HAP-1 (cell line): ENCODE measurements at regions not wholly inside any gene's neighbourhood (a gene's known extent, or its start where the extent isn't known, plus 50 kb on each side); places are given as distances from the start of the nearest gene placed in this dataset.

ENCODE experiments used
- DNase-seq, 2 experiments: peaks; one replicate each; pipeline ENCODE4 v3.0.0-alpha.2; 2016 to 2020; ENCODE audit warnings: low spot score in 2 of 2
- H3K27me3 ChIP-seq: fragments of 250-450 bp; sonication (Bioruptor Pico); 2 replicates; pipeline ENCODE4 v1.5.1; 2020; ENCODE audit warnings: low read depth, mild to moderate bottlenecking, moderate library complexity
- H3K36me3 ChIP-seq: fragments of 250-450 bp; sonication (Bioruptor Pico); replicated peaks from 2 replicates; pipeline ENCODE4 v1.5.1; 2020; ENCODE audit warnings: mild to moderate bottlenecking
- H3K4me1 ChIP-seq: fragments of 250-450 bp; sonication (Bioruptor Pico); 2 replicates; pipeline ENCODE4 v1.5.1; 2020; ENCODE audit warnings: mild to moderate bottlenecking
- H3K4me3 ChIP-seq: fragments of 250-450 bp; sonication (Bioruptor Pico); 2 replicates; pipeline ENCODE4 v1.5.1; 2020; ENCODE audit warnings: mild to moderate bottlenecking, moderate library complexity
- H3K9me3 ChIP-seq: fragments of 250-450 bp; sonication (Bioruptor Pico); 2 replicates; pipeline ENCODE4 v1.5.1; 2020; ENCODE audit warnings: mild to moderate bottlenecking, moderate library complexity
- in situ Hi-C: fragments of 300-500 bp; cut with MboI; formaldehyde crosslinking; loops from 3 replicates; pipeline ENCODE4 v1.14.3; 2020; ENCODE audit warnings: low sequenced_read_pairs, inconsistent platforms, mixed read lengths

DNA sequence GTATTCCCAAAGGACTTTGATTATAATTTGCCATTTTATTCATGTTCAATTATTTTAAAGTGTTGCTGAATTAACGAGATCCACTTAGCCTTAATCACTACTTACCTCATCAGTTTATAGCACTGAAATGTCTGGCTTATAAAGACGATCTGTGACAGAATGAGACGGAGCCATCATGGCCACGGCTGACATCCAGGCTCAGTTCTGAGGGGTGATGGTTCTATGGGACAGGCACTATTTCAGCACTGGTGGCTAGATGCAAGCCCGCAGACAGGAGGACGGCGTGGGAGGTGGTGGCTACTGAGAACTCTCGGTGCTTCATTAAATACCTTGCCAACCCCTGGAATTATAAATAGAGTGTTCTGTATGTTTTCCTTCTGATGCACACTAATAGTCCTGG lies 1084.2 kb upstream of the TENM3 start:
- DNase-seq: no peak

DNA sequence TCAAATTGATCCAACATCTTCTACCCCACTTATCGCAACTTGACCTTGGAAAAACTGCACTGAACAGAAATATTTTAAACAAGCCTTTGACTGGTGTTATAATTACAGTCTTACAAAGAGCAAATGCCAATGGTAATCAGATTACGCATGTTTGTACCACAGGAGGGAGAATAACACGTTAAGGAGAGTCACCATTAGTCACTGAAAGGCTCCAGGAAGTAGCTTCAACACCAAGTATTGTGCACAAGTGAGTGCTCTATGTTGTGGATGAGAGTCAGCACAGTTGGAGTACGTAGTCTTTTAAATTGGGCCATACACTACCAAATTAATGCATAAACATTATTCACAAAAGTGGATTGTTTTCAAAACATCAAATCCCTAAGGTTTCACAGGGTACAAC lies 1081.5 kb upstream of the TENM3 start:
- DNase-seq: no peak
- no peaks in the 10 kb centered on the region for H3K27me3 ChIP-seq
- H3K9me3 ChIP-seq: no peaks in the 10 kb centered on the region
- in situ Hi-C loops: no loop called here
- H3K4me1 ChIP-seq: peaks cover 8% of the 10 kb centered on the region
- no peak overlapping the region for H3K4me3 ChIP-seq
- H3K36me3 ChIP-seq: no peaks in the 10 kb centered on the region

More for the DNA sequence above, 1084.2 kb upstream of the TENM3 start:
- Histone ChIP-seq H3K4me1 (no peaks in the 10 kb centered on the region), H3K36me3 (no peaks in the 10 kb centered on the region), H3K9me3 (no peaks in the 10 kb centered on the region), H3K27me3 (no peaks in the 10 kb centered on the region), H3K4me3 (no peak overlapping the region)
- in situ Hi-C loops: no loop called here

DNA sequence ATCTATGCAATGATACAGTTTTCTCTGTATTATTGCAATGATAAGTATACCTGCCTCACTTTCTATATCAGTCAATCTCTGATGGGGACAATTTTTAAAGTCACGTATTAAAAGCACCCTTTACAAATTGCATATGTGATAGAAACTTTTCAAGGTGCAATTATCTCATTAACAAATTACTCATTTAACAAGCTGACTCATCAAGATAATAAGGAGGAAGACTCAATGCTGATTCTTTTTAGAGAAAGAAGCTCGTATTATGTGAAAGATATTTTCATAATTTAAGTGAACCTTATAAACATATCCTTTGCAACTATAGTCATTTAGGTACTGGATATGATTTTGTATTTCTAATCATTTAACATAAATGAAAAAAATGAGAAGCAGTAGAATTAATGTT lies 1080.9 kb upstream of the TENM3 start:
- no peaks in the 10 kb centered on the region for H3K36me3 ChIP-seq
- no peak overlapping the region for H3K4me3 ChIP-seq
- in situ Hi-C loops: no loop called here
- no peak for DNase-seq
- no peaks in the 10 kb centered on the region for H3K27me3 ChIP-seq
- H3K4me1 ChIP-seq: peaks cover 9% of the 10 kb centered on the region
- no peaks in the 10 kb centered on the region for H3K9me3 ChIP-seq

DNA sequence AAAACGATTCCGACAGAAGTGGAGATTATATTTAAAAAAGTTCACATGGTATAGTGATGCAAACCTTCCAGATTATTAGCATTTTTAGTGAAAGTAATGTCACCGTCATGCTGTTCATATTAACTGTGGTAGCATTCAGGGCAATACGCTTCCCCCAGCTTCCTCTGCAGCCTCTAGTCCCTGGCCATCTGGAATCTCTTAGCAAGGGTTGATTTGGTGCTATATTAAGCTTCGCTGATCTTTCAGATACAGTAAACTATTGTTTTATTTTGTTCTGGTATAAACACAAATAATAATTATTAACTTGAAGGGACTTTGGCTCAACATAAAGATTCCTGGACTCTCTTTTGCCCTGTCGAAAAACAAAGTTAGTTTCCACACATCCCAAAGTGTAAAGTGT lies 1080.5 kb upstream of the TENM3 start:
- Histone ChIP-seq H3K4me3 (no peak overlapping the region), H3K27me3 (no peaks in the 10 kb centered on the region), H3K36me3 (no peaks in the 10 kb centered on the region), H3K9me3 (no peaks in the 10 kb centered on the region), H3K4me1 (peaks cover 9% of the 10 kb centered on the region)
- in situ Hi-C loops: no loop called here
- DNase-seq: no peak

DNA sequence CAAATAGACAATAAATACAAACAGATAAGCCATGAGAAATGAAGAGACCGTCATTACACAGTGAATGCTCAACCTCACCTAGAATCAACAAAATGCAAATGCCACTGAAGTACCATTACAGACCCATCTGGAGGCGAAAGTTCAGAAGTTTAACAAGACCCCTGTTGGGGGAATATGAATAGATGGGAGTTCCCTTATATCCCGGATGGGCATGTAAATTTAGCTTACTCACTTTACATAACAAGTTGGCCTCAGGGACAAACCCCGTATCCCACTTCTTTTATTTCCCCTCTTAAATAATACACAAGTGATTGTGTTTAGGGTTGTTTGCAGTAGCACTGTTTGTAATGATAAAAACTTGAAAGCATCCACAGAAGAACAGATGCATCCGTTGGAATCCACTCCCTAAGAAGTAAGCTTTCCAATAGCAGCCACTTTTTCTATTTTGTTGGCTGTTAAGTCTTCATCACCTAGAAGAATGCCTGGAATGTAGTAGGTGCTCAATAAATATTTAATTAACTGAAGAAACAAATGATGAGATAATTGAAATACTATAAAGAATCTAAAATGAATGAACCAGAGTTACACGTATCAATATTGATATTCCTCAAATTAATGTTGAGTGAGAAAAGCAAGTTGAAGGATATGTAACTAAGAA lies 1076.3 kb upstream of the TENM3 start:
- Histone ChIP-seq H3K4me3 (no peak overlapping the region), H3K4me1 (peaks cover 9% of the 10 kb centered on the region), H3K36me3 (no peaks in the 10 kb centered on the region), H3K27me3 (no peaks in the 10 kb centered on the region), H3K9me3 (no peaks in the 10 kb centered on the region)
- in situ Hi-C loops: no loop called here
- peak in 1 of 2 experiments; percentile 70 for DNase-seq

DNA sequence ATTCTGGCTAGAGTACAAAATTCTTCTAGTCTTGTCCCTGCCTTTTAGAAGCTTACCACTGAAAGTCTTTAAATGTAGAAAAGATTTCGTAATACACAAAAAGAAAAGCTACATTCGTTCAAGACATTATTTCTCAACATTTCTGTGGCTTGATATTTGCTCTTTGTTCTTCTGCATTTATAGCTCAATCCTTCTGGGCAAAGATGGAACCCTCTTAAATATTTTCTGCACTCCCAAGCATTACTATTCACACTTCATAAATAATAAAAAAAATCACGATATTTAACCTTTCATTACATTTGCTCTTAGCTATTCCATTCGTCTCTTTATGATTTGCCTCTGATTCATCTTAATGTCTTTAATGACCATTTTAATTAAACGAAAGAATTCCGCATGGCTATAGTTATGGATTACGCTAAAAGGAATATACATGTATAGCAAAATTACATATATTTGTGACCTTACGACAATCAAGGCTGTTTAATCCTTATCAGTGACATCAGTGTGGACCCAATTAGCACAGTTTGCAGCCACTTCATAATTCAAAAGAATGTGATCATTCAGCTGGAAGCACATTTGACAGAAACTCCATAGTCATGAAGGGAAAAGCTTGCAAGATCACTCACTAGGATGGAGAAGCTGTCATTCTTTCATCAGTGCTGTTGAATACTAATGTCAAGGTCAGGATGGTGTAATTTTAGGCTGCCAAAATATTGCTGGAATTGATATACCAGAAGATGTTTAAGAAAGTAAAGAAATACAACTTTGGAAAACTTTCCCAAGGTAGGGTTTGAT lies 1075.0 kb upstream of the TENM3 start:
- DNase-seq: no peak
- no peaks in the 10 kb centered on the region for H3K27me3 ChIP-seq
- H3K9me3 ChIP-seq: no peaks in the 10 kb centered on the region
- H3K4me1 ChIP-seq: peaks cover 9% of the 10 kb centered on the region
- in situ Hi-C loops: no loop called here
- H3K36me3 ChIP-seq: no peaks in the 10 kb centered on the region
- no peak overlapping the region for H3K4me3 ChIP-seq

DNA sequence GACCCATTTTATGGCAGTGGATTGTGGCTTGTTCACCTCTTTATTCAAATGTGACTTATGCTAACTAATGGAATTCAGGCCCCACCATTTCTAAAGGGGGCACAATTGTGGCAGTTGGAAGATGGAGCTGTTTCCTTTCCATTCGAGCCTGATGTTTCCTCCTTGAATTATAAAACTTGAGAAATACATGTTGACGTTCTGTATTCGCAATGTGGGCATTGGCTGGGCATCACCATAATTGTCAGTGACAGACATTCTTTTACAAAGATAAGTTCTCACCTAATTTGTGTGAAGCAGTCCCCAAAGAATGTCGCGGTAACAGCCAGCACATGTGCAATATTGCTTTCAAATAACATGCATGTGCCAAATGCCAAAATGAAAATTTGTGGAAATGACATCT lies 1070.2 kb upstream of the TENM3 start:
- in situ Hi-C loops: no loop called here
- H3K27me3 ChIP-seq: no peaks in the 10 kb centered on the region
- no peak overlapping the region for H3K4me3 ChIP-seq
- H3K4me1 ChIP-seq: peaks cover under 1% of the 10 kb centered on the region; the same call in 1 of the 2 replicates
- no peak for DNase-seq
- no peaks in the 10 kb centered on the region for H3K9me3 ChIP-seq
- no peaks in the 10 kb centered on the region for H3K36me3 ChIP-seq

DNA sequence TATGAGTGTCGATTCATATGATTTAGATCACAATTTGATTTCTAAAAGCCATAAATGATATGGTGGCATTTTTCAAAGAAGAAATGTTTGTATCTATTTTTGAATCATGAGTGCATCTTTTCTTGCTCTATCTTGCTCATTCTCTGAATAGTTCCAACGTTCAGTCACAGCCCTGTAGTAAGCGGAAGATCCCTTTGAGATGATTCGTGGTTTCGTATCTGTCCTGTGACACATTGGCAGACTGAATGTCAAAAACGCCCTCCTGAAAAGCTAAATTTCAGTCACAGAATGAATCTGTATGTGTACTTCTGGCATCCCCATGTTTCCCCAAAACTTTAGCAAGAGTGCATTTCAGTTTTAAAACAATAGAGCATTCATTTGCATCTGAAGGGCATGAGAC lies 1066.9 kb upstream of the TENM3 start:
- Histone ChIP-seq H3K4me3 (no peak overlapping the region), H3K9me3 (no peaks in the 10 kb centered on the region; the same call in 1 of the 2 replicates), H3K36me3 (no peaks in the 10 kb centered on the region), H3K4me1 (peaks cover 14% of the 10 kb centered on the region), H3K27me3 (no peaks in the 10 kb centered on the region)
- in situ Hi-C loops: no loop called here
- no peak for DNase-seq

DNA sequence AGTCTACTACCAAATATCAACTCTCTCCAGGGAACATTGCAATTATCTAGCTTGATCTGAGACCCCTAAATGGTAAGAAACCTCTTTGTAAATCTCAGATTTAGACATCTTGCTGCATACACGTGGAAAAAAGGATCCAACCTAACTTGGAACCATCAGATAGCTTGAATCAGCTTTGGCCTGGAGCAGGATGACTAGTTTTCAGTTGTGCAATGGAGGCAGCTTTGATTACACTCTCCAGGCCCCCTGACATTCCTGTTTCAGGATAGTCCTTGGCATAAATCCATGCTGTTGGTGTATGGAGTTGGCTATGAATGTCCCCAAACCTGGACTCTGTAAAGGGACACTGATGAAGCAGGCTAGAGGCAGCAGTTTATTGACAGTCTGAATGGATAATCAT lies 1061.9 kb upstream of the TENM3 start:
- peak in 1 of 2 experiments; percentile 25 for DNase-seq
- Histone ChIP-seq H3K36me3 (no peaks in the 10 kb centered on the region), H3K27me3 (no peaks in the 10 kb centered on the region), H3K9me3 (no peaks in the 10 kb centered on the region; the same call in 1 of the 2 replicates), H3K4me1 (peaks cover 27% of the 10 kb centered on the region), H3K4me3 (no peak overlapping the region)
- in situ Hi-C loops: no loop called here

DNA sequence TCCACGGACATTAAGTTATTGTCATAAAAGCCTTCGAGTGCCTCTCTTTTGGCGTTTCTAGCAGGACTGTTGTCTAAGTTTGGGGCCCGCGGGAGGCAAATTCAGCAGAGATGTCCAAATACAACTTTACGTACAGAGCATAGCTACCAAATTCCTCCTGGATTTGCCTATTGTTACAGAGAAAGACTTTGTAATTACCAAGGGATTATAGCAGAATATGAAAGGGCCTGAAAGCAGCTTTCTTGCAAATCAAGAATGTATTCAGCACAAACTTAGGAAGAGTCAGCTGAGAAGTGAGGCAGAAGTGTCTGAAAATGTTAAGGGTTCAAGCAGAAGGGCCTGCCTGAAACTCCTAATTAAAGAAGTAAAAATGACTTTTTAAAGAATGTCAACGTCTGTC lies 1053.5 kb upstream of the TENM3 start:
- Histone ChIP-seq H3K36me3 (no peaks in the 10 kb centered on the region), H3K4me1 (peaks cover 41% of the 10 kb centered on the region), H3K27me3 (no peaks in the 10 kb centered on the region), H3K4me3 (no peak overlapping the region), H3K9me3 (no peaks in the 10 kb centered on the region)
- DNase-seq: peak; percentile 67 to 97
- in situ Hi-C loops: no loop called here

DNA sequence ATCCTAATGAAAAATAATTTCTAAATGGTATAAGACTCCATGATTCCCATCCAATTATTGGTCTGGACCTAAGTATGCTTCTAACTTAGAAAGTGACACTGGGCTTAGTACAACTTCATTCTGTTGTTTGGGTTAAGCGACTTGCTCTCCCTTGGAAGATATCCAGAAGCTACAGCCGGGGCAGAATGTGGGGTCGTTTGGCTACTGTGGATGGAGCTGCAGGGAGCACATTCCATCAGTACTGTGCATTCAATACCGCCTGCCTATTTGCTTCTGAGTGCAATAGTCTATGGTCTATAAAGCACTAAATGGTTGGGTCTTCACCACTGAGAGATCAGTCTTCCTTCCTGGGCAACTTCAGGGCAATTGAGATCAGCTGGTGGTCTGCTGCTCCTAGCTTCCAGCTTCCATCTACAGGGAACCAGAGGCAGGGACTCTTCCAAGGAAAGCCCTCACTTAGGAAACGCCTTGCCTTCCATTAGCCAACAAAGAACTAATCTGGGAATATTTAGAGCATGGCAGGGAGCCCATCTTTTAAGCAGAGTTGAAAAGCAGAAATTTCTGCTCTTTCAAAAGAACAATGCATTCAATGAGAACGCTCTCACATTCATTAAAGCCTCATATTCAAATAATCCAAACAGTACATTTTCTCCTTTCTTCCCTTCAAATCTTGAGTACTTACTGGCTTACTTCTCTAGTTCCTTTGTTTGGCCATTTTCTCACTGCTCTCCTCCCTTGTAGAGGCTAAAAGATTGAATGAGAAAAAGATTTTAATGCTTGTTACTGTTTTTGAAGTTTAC lies 1049.9 kb upstream of the TENM3 start:
- Histone ChIP-seq H3K36me3 (no peaks in the 10 kb centered on the region), H3K9me3 (no peaks in the 10 kb centered on the region), H3K27me3 (no peaks in the 10 kb centered on the region), H3K4me1 (peaks cover 41% of the 10 kb centered on the region), H3K4me3 (no peak overlapping the region)
- peak; percentile 73 to 98 for DNase-seq
- in situ Hi-C loops: no loop called here

DNA sequence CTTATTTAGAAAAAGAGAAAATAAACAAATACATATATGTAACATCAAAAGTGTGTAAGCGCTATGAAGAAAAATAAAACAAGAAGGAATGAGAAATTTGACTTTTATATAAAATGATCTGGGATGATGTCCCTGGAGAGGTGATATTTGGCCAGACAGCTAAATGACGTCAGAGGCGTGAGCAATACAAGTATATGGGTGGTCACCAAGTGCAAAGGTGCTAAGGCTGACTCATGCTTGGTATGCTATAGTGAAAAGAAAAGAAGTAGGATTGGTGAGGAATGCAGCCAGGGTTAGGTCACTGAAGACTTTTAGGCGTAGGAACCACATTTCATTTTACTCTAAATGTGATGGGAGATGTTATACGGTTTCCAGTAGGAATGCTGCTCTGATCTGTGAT lies 1049.1 kb upstream of the TENM3 start:
- H3K9me3 ChIP-seq: no peaks in the 10 kb centered on the region
- peaks cover 37% of the 10 kb centered on the region for H3K4me1 ChIP-seq
- no peak overlapping the region for H3K4me3 ChIP-seq
- H3K36me3 ChIP-seq: no peaks in the 10 kb centered on the region
- DNase-seq: no peak
- in situ Hi-C loops: no loop called here
- no peaks in the 10 kb centered on the region for H3K27me3 ChIP-seq

DNA sequence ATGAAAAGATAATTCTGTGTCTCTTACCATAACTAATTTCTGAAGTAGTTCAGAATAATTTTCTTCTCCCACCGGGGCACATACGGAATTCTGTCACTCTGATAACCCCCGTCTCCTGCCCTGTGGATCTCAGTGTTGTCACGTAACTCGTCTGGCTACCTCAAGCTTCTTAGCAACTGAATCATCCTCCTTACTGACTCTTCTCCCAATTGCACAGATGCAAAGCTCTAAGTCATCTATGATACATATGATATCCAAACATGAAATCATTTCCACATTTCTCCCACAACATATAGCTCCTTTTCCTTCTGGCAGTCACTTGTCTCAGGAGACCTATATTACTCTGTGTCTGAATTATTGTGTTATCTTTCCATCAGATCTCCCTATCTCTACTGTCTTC lies 1043.1 kb upstream of the TENM3 start:
- in situ Hi-C loops: no loop called here
- no peak overlapping the region for H3K4me3 ChIP-seq
- DNase-seq: no peak

DNA sequence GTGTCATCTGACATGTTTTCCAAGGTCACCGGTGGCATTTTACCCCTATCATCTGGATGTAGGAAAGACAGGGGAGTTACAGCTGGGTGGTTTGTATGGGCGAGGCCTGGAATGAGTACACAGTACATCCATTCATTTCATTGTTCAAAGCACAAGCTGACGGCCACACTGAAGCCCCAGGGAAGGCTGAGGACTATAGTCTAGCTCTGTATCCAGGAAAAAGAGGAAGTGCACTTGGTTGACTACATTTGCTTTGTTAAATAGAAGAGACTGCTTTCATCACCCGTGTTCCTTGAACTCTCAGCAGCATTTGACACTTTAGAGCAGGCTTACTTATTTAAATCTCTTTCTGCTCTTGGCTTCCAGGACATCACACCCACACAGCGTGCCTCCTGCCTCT lies 1041.0 kb upstream of the TENM3 start:
- Histone ChIP-seq H3K36me3 (no peaks in the 10 kb centered on the region), H3K27me3 (no peaks in the 10 kb centered on the region), H3K9me3 (no peaks in the 10 kb centered on the region), H3K4me3 (no peak overlapping the region), H3K4me1 (no peaks in the 10 kb centered on the region)
- in situ Hi-C loops: no loop called here
- DNase-seq: no peak

More for the DNA sequence above, 1043.1 kb upstream of the TENM3 start:
- Histone ChIP-seq H3K36me3 (no peaks in the 10 kb centered on the region), H3K27me3 (no peaks in the 10 kb centered on the region), H3K4me1 (no peaks in the 10 kb centered on the region), H3K9me3 (no peaks in the 10 kb centered on the region)
